IMR-90 (cell line): ENCODE measurements at regions not wholly inside any gene's neighbourhood (a gene's known extent, or its start where the extent isn't known, plus 50 kb on each side); places are given as distances from the start of the nearest gene placed in this dataset.

ENCODE experiments used
- ATAC-seq: fragments of 200-7000 bp; cut with Tn5 transposase; 2 replicates; pipeline ENCODE4 v1.9.1; 2020; ENCODE audit warnings: low read depth, mild to moderate bottlenecking, moderate library complexity
- BruUV-seq: library from RNA; stranded (reverse); fragments of 400-500 nt; replicated peaks from 2 replicates; lab custom pipeline; 2021; lab: Mats Ljungman, UMichigan
- CTCF ChIA-PET: fragments of 300-600 bp; formaldehyde crosslinking; extraction: SDS; loops from one replicate; lab custom pipeline; 2021; ENCODE audit warnings: antibody characterized with exemption; lab: Yijun Ruan, JAX
- POLR2A ChIA-PET: fragments of 300-600 bp; sonication (Branson Sonifier 250); formaldehyde crosslinking; loops from one replicate; lab custom pipeline; 2022; ENCODE audit warnings: antibody characterized with exemption; ENCODE audit not compliant: unreplicated experiment; lab: Charles Lee
- DNase-seq: peaks from one replicate; pipeline ENCODE4 v3.0.0; 2013
- H2AFZ ChIP-seq: replicated peaks from 2 replicates; pipeline ENCODE3; 2013; ENCODE audit warnings: low read length, mild to moderate bottlenecking; ENCODE audit not compliant: poor library complexity
- H2AK5ac ChIP-seq: 2 replicates; pipeline ENCODE4 v1.6.1; 2013; ENCODE audit warnings: low read depth, low read length, inconsistent platforms
- H2AK9ac ChIP-seq: replicated peaks from 2 replicates; pipeline ENCODE3; 2013; ENCODE audit warnings: mild to moderate bottlenecking, low read depth, low read length, moderate library complexity; ENCODE audit not compliant: poor library complexity
- H2BK120ac ChIP-seq: 2 replicates; pipeline ENCODE4 v1.6.1; 2013; ENCODE audit warnings: low read depth, low read length, inconsistent platforms
- H2BK15ac ChIP-seq: 3 replicates; pipeline ENCODE4 v1.6.1; 2013; ENCODE audit warnings: low read depth, low read length, inconsistent platforms
- H2BK20ac ChIP-seq: 2 replicates; pipeline ENCODE4 v1.6.1; 2013; ENCODE audit warnings: low read depth, mild to moderate bottlenecking, inconsistent platforms, low read length, moderate library complexity
- H2BK5ac ChIP-seq: 2 replicates; pipeline ENCODE4 v1.6.1; 2013; ENCODE audit warnings: mild to moderate bottlenecking, low read depth, low read length, inconsistent platforms; ENCODE audit not compliant: poor library complexity, severe bottlenecking
- H3K14ac ChIP-seq: replicated peaks from 2 replicates; pipeline ENCODE4 v1.6.1; 2013; ENCODE audit warnings: low read depth, low read length, inconsistent platforms
- H3K18ac ChIP-seq: 2 replicates; pipeline ENCODE4 v1.6.1; 2013; ENCODE audit warnings: low read depth, low read length, control low read depth
- H3K23ac ChIP-seq: 2 replicates; pipeline ENCODE4 v1.6.1; 2013; ENCODE audit warnings: low read depth, low read length, inconsistent platforms
- H3K27ac ChIP-seq: 2 replicates; pipeline ENCODE4 v1.5.1; 2013; ENCODE audit warnings: mild to moderate bottlenecking, control low read depth, low read length; ENCODE audit not compliant: insufficient read depth
- H3K27me3 ChIP-seq: 2 replicates; pipeline ENCODE4 v1.6.1; 2013; ENCODE audit warnings: low read length; ENCODE audit not compliant: control insufficient read depth, insufficient read depth
- H3K36me3 ChIP-seq: 2 replicates; pipeline ENCODE4 v1.6.1; 2013; ENCODE audit warnings: low read length, mixed read lengths; ENCODE audit not compliant: control insufficient read depth, insufficient read depth
- H3K4ac ChIP-seq: 2 replicates; pipeline ENCODE4 v1.6.1; 2013; ENCODE audit warnings: low read depth, low read length, inconsistent platforms
- H3K4me1 ChIP-seq: 2 replicates; pipeline ENCODE4 v1.6.1; 2013; ENCODE audit warnings: low read length, mixed read lengths; ENCODE audit not compliant: control insufficient read depth, insufficient read depth
- H3K4me2 ChIP-seq: 2 replicates; pipeline ENCODE4 v1.6.1; 2013; ENCODE audit warnings: low read depth, mild to moderate bottlenecking, control low read depth, low read length, moderate library complexity
- H3K4me3 ChIP-seq: 2 replicates; pipeline ENCODE4 v1.5.1; 2013; ENCODE audit warnings: low read depth, mild to moderate bottlenecking, control low read depth, low read length, moderate library complexity; ENCODE audit not compliant: insufficient read depth
- H3K56ac ChIP-seq: 2 replicates; pipeline ENCODE4 v1.6.1; 2013; ENCODE audit warnings: low read length, inconsistent platforms; ENCODE audit not compliant: insufficient read depth; ENCODE audit errors: extremely low read depth
- H3K79me1 ChIP-seq, 2 experiments: 2 replicates each; pipeline ENCODE4 v1.6.1; 2013; ENCODE audit warnings: low read length in 2 of 2, inconsistent platforms in 1 of 2, low read depth in 1 of 2
- H3K9ac ChIP-seq: 2 replicates; pipeline ENCODE4 v1.6.1; 2013; ENCODE audit warnings: low read depth, low read length, control low read depth
- H3K9me1 ChIP-seq: 2 replicates; pipeline ENCODE4 v1.6.1; 2013; ENCODE audit warnings: low read length, inconsistent platforms; ENCODE audit not compliant: insufficient read depth
- H3K9me3 ChIP-seq: 2 replicates; pipeline ENCODE4 v1.6.1; 2013; ENCODE audit warnings: low read length; ENCODE audit not compliant: control insufficient read depth, insufficient read depth
- H4K20me1 ChIP-seq: 2 replicates; pipeline ENCODE4 v1.6.1; 2013; ENCODE audit warnings: low read length, inconsistent platforms; ENCODE audit not compliant: insufficient read depth
- H4K5ac ChIP-seq: 2 replicates; pipeline ENCODE4 v1.6.1; 2013; ENCODE audit warnings: mild to moderate bottlenecking, low read depth, low read length, control low read depth
- H4K8ac ChIP-seq, 2 experiments: 2 replicates each; pipeline ENCODE4 v1.6.1; 2013; ENCODE audit warnings: low read depth in 2 of 2, low read length in 2 of 2, control low read depth in 1 of 2, inconsistent platforms in 1 of 2
- H4K91ac ChIP-seq: 2 replicates; pipeline ENCODE4 v1.6.1; 2013; ENCODE audit warnings: low read depth, low read length, inconsistent platforms; ENCODE audit not compliant: insufficient read depth
- CEBPB ChIP-seq: IDR thresholded peaks from 2 replicates; pipeline ENCODE4 v1.6.1; 2012; ENCODE audit warnings: low read depth, low read length, improper control_type of control experiment
- CHD1 ChIP-seq: IDR thresholded peaks from 2 replicates; pipeline ENCODE4 v1.6.1; 2012; ENCODE audit warnings: low read depth, low read length, improper control_type of control experiment
- FOS ChIP-seq: fragments of 150-350 bp; IDR thresholded peaks from 2 replicates; pipeline ENCODE4 v1.6.1; 2016; ENCODE audit warnings: low read depth, low read length
- MAFK ChIP-seq: IDR thresholded peaks from 2 replicates; pipeline ENCODE4 v1.6.1; 2012; ENCODE audit warnings: low read depth, low read length, improper control_type of control experiment
- MAZ ChIP-seq: IDR thresholded peaks from 2 replicates; pipeline ENCODE4 v1.6.1; 2012; ENCODE audit warnings: low read depth, mild to moderate bottlenecking, low read length, improper control_type of control experiment, moderate library complexity, borderline replicate concordance
- POLR2A ChIP-seq: IDR thresholded peaks from 2 replicates; pipeline ENCODE4 v1.6.1; 2012; ENCODE audit warnings: mild to moderate bottlenecking, low read depth, low read length
- RAD21 ChIP-seq: IDR thresholded peaks from 2 replicates; pipeline ENCODE4 v1.6.1; 2012; ENCODE audit warnings: low read length, improper control_type of control experiment
- RCOR1 ChIP-seq: IDR thresholded peaks from 2 replicates; pipeline ENCODE4 v1.6.1; 2012; ENCODE audit warnings: mild to moderate bottlenecking, low read length, improper control_type of control experiment; ENCODE audit not compliant: insufficient replicate concordance
- RFX5 ChIP-seq: IDR thresholded peaks from 2 replicates; pipeline ENCODE4 v1.8.0; 2012; ENCODE audit warnings: low read depth, mild to moderate bottlenecking, low read length, moderate library complexity
- SMC3 ChIP-seq: fragments of 150-350 bp; IDR thresholded peaks from 2 replicates; pipeline ENCODE4 v1.6.1; 2016; ENCODE audit warnings: low read depth, mild to moderate bottlenecking, antibody characterized with exemption, low read length, moderate library complexity
- WGBS, 2 experiments: methylation state at CpG; one replicate each; pipeline versions ENCODE4 v1.1.5 to v1.1.7; 2013; ENCODE audit warnings: missing lambda C conversion rate in 2 of 2; ENCODE audit not compliant: insufficient read length in 1 of 2; ENCODE audit errors: extremely low coverage in 2 of 2; 5-methylcytosine and 5-hydroxymethylcytosine counted together
- dilution Hi-C: fragments of 300-500 bp; cut with HindIII; formaldehyde crosslinking; loops from one replicate; pipeline ENCODE4 v1.14.3; 2018; ENCODE audit warnings: low sequenced_read_pairs; ENCODE audit not compliant: unreplicated experiment
- in situ Hi-C: fragments of 300-500 bp; cut with MboI; formaldehyde crosslinking; loops from 3 replicates; pipeline ENCODE4 v1.14.3; 2019; ENCODE audit warnings: low sequenced_read_pairs, inconsistent platforms, mixed read lengths
- intact Hi-C: fragments of 100-400 bp; cut with micrococcal nuclease; formaldehyde crosslinking; loops from 2 replicates; pipeline ENCODE4 v1.10.0; 2022
- TF ChIP-seq, protein P1 (sequence below): fragments of 150-350 bp; IDR thresholded peaks from 2 replicates; pipeline ENCODE4 v1.6.1; 2017; ENCODE audit warnings: mild to moderate bottlenecking, antibody characterized with exemption, low read length, low read depth
- TF ChIP-seq, protein P2 (sequence below): fragments of 150-350 bp; IDR thresholded peaks from 2 replicates; pipeline ENCODE4 v1.6.1; 2016; ENCODE audit warnings: low read depth, mild to moderate bottlenecking, low read length, moderate library complexity, borderline replicate concordance
- TF ChIP-seq, protein P3 (sequence below): conservative IDR thresholded peaks from 2 replicates; pipeline ENCODE4 v1.5.1; 2012; ENCODE audit warnings: mild to moderate bottlenecking, low read depth, low read length, improper control_type of control experiment

DNA sequence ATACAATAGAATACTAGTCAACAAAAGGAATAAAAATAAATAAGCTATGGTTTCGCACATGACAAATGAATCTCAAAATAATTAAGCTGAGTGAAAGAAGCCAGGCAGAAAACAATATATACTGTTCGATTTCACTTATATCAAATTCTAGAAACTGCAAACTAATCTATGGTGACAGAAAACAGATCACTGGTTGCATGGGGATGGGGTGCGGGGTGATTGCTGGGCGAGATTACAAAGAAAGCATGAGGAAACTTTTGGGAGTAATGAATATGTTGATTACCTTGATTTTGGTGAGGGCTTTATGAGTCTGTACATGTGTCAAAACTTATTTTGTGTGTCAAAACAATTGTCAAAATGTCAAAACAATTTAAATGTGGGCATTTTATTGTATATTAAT, 135.6 kb downstream of the GPR85 start:
- ChIA-PET CTCF (no interaction called here), POLR2A (no interaction called here)
- Histone ChIP-seq H2BK15ac (no peak overlapping the region), H4K5ac (no peak overlapping the region), H2BK5ac (no peak overlapping the region), H3K23ac (no peak overlapping the region), H3K56ac (no peak overlapping the region), H2AFZ (no peak overlapping the region), H3K9me1 (no peaks in the 10 kb centered on the region), H4K8ac (no peak overlapping the region), H3K27ac (no peak overlapping the region), H3K4me1 (no peaks in the 10 kb centered on the region), H2AK9ac (no peak overlapping the region), H3K14ac (no peak overlapping the region), H3K18ac (no peak overlapping the region), H3K4me3 (no peak overlapping the region), H3K4ac (no peak overlapping the region), H3K36me3 (no peaks in the 10 kb centered on the region), H3K27me3 (no peaks in the 10 kb centered on the region), H3K9me3 (no peaks in the 10 kb centered on the region), H4K20me1 (no peaks in the 10 kb centered on the region), H2BK120ac (no peak overlapping the region), H3K4me2 (no peak overlapping the region), H2AK5ac (no peak overlapping the region), H3K79me1 (no peaks in the 10 kb centered on the region), H2BK20ac (no peak overlapping the region), H4K91ac (no peak overlapping the region), H3K9ac (no peak overlapping the region)
- TF ChIP-seq MAZ (no peak), RAD21 (no peak), POLR2A (no peak), CHD1 (no peak), RFX5 (no peak), MAFK (no peak), SMC3 (no peak), CEBPB (no peak), FOS (no peak), RCOR1 (no peak)
- TF ChIP-seq, protein P1, sequence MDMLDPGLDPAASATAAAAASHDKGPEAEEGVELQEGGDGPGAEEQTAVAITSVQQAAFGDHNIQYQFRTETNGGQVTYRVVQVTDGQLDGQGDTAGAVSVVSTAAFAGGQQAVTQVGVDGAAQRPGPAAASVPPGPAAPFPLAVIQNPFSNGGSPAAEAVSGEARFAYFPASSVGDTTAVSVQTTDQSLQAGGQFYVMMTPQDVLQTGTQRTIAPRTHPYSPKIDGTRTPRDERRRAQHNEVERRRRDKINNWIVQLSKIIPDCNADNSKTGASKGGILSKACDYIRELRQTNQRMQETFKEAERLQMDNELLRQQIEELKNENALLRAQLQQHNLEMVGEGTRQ: no peak
- TF ChIP-seq, protein P2, sequence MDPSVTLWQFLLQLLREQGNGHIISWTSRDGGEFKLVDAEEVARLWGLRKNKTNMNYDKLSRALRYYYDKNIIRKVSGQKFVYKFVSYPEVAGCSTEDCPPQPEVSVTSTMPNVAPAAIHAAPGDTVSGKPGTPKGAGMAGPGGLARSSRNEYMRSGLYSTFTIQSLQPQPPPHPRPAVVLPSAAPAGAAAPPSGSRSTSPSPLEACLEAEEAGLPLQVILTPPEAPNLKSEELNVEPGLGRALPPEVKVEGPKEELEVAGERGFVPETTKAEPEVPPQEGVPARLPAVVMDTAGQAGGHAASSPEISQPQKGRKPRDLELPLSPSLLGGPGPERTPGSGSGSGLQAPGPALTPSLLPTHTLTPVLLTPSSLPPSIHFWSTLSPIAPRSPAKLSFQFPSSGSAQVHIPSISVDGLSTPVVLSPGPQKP: no peak
- TF ChIP-seq, protein P3, sequence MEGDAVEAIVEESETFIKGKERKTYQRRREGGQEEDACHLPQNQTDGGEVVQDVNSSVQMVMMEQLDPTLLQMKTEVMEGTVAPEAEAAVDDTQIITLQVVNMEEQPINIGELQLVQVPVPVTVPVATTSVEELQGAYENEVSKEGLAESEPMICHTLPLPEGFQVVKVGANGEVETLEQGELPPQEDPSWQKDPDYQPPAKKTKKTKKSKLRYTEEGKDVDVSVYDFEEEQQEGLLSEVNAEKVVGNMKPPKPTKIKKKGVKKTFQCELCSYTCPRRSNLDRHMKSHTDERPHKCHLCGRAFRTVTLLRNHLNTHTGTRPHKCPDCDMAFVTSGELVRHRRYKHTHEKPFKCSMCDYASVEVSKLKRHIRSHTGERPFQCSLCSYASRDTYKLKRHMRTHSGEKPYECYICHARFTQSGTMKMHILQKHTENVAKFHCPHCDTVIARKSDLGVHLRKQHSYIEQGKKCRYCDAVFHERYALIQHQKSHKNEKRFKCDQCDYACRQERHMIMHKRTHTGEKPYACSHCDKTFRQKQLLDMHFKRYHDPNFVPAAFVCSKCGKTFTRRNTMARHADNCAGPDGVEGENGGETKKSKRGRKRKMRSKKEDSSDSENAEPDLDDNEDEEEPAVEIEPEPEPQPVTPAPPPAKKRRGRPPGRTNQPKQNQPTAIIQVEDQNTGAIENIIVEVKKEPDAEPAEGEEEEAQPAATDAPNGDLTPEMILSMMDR: no peak
- in situ Hi-C loops: no loop called here
- intact Hi-C loops: no loop called here
- WGBS, 2 experiments: no CpG with 5 or more reads among the region's 4 CpGs
- DNase-seq: no peak
- no TSS peak for BruUV-seq
- dilution Hi-C loops: no loop called here
- ATAC-seq: no peak
